Astrocyte of the cerebellum (primary cell): ENCODE measurements at regions not wholly inside any gene's neighbourhood (a gene's known extent, or its start where the extent isn't known, plus 50 kb on each side); places are given as distances from the start of the nearest gene placed in this dataset.
A peak's percentile ranks its signal among the peaks of the same experiment; 100 is the strongest.

ENCODE experiments used
- DNase-seq: peaks from one replicate; pipeline ENCODE4 v3.0.0-alpha.2; 2011; ENCODE audit warnings: low read depth
- H3K4me3 ChIP-seq: 2 replicates; pipeline ENCODE4 v1.5.1; 2011; ENCODE audit warnings: mild to moderate bottlenecking, low read depth, low read length, moderate library complexity
- CTCF ChIP-seq: IDR thresholded peaks from 2 replicates; pipeline ENCODE4 v1.5.1; 2012; ENCODE audit warnings: low read length, low read depth, moderate library complexity, mild to moderate bottlenecking; ENCODE audit errors: missing control alignments
- in situ Hi-C: cut with HindIII; loops from 2 replicates; pipeline ENCODE4 v1.10.0; 2017; ENCODE audit warnings: low sequenced_read_pairs

DNA sequence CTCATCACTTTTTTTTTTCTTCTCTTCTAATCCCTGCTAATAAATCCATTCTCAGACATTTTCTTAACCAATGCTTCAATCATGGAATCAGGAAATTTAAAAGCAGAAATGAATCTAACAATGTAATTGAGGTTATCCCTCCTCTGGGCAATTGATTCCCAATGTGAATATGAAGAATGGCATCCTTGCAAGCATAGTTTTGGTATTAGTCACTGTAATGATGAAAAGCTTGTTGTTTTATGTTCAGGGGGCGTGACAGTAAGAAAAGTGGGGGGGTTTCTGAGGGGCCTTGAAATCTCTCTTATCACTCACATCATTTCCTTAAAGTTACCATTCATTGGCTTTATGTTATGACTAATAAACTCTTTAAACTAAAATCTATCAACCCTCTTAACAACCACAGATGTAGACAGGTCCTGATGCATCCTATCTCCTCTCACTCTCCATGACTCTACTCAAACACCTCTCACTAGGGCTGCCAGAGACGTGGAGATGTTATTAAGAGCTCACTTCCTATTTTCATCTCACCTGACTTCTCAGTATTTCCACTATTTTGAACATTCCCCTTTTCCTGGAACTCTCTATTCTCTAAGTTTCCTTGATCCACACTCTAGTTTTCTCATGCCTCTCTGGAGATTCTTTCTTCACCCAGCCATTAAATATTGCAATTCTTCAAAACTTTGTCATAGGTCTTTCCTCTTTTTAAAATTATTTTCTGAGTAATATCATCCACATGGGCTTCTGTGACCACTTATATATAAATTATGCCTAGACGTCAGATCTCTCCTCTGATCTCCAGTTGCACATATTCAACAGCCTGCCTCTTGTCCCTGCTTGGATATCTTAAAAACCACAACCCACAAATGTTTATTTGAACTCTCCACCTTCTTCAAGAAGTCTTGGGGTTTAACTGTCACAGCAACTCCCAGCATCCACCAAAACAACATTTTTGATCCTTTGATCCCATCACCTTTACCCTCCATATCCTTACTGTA is 332.9 kb downstream of the CDH2 start:
- DNase-seq: peak; percentile 71
- in situ Hi-C loops: loop anchor here (5.0 kb wide), 1 partner anchor 37 kb away; no protein-coding TSS in a partner anchor
- no peak for TF ChIP-seq CTCF
- no peak overlapping the region for H3K4me3 ChIP-seq

DNA sequence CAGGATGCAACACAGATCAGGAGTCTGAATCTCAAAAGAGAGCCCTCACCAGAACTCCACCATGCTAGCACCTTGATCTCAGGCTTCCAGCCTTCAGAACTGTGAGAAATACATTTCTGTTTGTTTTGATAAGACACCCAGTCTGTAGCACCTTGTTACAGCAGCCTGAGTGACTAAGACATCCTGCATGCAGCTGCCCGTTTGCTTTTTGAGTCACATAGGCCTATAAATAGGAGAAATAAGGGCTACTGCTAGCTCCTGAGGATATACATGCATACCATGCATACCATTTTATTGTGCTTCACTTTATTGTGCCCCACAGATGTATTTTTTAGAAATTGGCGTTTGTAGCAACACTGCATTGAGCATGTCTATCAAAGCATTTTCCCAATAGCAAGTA is 337.8 kb downstream of the CDH2 start:
- in situ Hi-C loops: no loop called here
- peak; percentile 59 for DNase-seq
- TF ChIP-seq CTCF: no peak

GRCh38 chr18:27838225-27838624 is 338.7 kb downstream of the CDH2 start:
- no peak for DNase-seq
- TF ChIP-seq CTCF: no peak
- no peak overlapping the region for H3K4me3 ChIP-seq
- in situ Hi-C loops: no loop called here

More for the DNA sequence above, 337.8 kb downstream of the CDH2 start:
- no peak overlapping the region for H3K4me3 ChIP-seq

GRCh38 chr18:27826101-27826500 is 350.8 kb downstream of the CDH2 start:
- TF ChIP-seq CTCF: no peak
- no peak overlapping the region for H3K4me3 ChIP-seq
- no peak for DNase-seq
- in situ Hi-C loops: no loop called here

- DNase-seq: no peak
- in situ Hi-C loops: no loop called here
- no peak overlapping the region for H3K4me3 ChIP-seq
- no peak for TF ChIP-seq CTCF
Measured at GRCh38 chr18:27825689-27826088, 351.2 kb downstream of the CDH2 start.

GRCh38 chr18:27824841-27825681 is 351.9 kb downstream of the CDH2 start:
- no peak for TF ChIP-seq CTCF
- no peak for DNase-seq
- no peak overlapping the region for H3K4me3 ChIP-seq
- in situ Hi-C loops: no loop called here
